ENCODE measurements at regions not wholly inside any gene's neighbourhood (a gene's known extent, or its start where the extent isn't known, plus 50 kb on each side); places are given as distances from the start of the nearest gene placed in this dataset.

GRCh38 chr2:60603533-60604190 lies 50.2 kb upstream of the BCL11A start:
- H3K27ac ChIP-seq (ENCODE audit: low read depth, low read length) = no peak overlapping the region
- no peak overlapping the region for H4K8ac ChIP-seq (ENCODE audit: low read depth, low read length)
- no peak overlapping the region for H4K5ac ChIP-seq (ENCODE audit: low read length)
- no peak overlapping the region for H2BK15ac ChIP-seq (replicated peaks; ENCODE audit: low read depth)
- H3K4me1 ChIP-seq (ENCODE audit: control insufficient read depth, low read depth, low read length) = no peaks in the 10 kb centered on the region
- H3K27me3 ChIP-seq (ENCODE audit: insufficient read depth, low read length, poor library complexity) = no peaks in the 10 kb centered on the region
- no CpG with 5 or more reads among the region's 6 CpGs for WGBS (ENCODE audit: extremely low coverage, insufficient coverage, low lambda C conversion rate)
- H3K4me2 ChIP-seq (ENCODE audit: low read length) = no peak overlapping the region
- no peak overlapping the region for H3K9ac ChIP-seq (ENCODE audit: low read length)
- no peak for DNase-seq
- no peak overlapping the region for H2AK5ac ChIP-seq (ENCODE audit: low read length)
- H3K18ac ChIP-seq (ENCODE audit: low read length) = no peak overlapping the region
- no peak overlapping the region for H3K4ac ChIP-seq (ENCODE audit: low read depth, low read length)
- no peak overlapping the region for H3K4me3 ChIP-seq (ENCODE audit: low read length)
- H3K56ac ChIP-seq (ENCODE audit: low read length) = no peak overlapping the region
- no peak overlapping the region for H2BK5ac ChIP-seq (ENCODE audit: low read length)
- no peak overlapping the region for H3K23ac ChIP-seq (ENCODE audit: low read length)
- H3K36me3 ChIP-seq (ENCODE audit: control insufficient read depth, insufficient read depth, low read length) = no peaks in the 10 kb centered on the region
- no peaks in the 10 kb centered on the region for H3K79me1 ChIP-seq (ENCODE audit: low read length)
- H3K79me2 ChIP-seq (ENCODE audit: control insufficient read depth, insufficient read depth, low read length) = no peaks in the 10 kb centered on the region
- no peak overlapping the region for H2BK120ac ChIP-seq (ENCODE audit: low read depth, low read length)

DNA sequence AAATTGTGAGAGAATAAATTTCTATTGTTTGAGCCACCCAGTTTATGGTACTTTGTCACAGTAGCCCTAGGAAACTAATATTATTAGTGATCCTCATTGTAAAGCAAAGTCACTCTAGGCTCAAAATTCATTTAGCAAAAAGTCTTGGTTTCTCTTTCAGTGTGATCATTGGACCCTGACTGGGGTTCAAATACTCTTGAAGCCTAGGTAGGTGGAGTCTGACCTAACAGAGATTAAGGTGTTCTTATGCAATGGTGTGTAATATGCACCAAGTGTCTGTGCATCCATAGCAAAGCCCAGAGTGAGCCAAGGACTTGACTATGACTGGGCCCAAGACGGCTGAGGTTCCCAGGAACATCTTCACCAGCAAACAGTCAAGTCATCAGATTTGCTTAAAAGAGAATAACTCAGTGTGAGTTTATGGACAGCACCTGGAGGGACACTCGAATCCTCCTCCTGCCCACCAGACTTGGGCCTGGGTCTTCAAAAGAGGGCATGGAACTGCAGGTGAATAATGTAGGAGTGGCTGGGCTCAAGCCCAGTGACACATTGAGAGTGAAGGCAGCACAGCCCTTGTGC lies 51.1 kb upstream of the BCL11A start:
- no peaks in the 10 kb centered on the region for H3K4me1 ChIP-seq (ENCODE audit: control insufficient read depth, low read depth, low read length)
- no peak overlapping the region for H3K4me3 ChIP-seq (ENCODE audit: low read length)
- no peak overlapping the region for H2BK5ac ChIP-seq (ENCODE audit: low read length)
- H2BK15ac ChIP-seq (replicated peaks; ENCODE audit: low read depth) = no peak overlapping the region
- H2BK120ac ChIP-seq (ENCODE audit: low read depth, low read length) = no peak overlapping the region
- no peak overlapping the region for H3K18ac ChIP-seq (ENCODE audit: low read length)
- no peak overlapping the region for H3K23ac ChIP-seq (ENCODE audit: low read length)
- H3K27me3 ChIP-seq (ENCODE audit: insufficient read depth, low read length, poor library complexity) = no peaks in the 10 kb centered on the region
- no peak for DNase-seq
- no peak overlapping the region for H3K9ac ChIP-seq (ENCODE audit: low read length)
- H3K79me2 ChIP-seq (ENCODE audit: control insufficient read depth, insufficient read depth, low read length) = no peaks in the 10 kb centered on the region
- no peak overlapping the region for H3K4me2 ChIP-seq (ENCODE audit: low read length)
- H2AK5ac ChIP-seq (ENCODE audit: low read length) = no peak overlapping the region
- no peak overlapping the region for H4K5ac ChIP-seq (ENCODE audit: low read length)
- no peaks in the 10 kb centered on the region for H3K79me1 ChIP-seq (ENCODE audit: low read length)
- no peak overlapping the region for H3K56ac ChIP-seq (ENCODE audit: low read length)
- no peak overlapping the region for H4K8ac ChIP-seq (ENCODE audit: low read depth, low read length)
- WGBS (ENCODE audit: extremely low coverage, insufficient coverage, low lambda C conversion rate) = no CpG with 5 or more reads among the region's 2 CpGs
- no peak overlapping the region for H3K4ac ChIP-seq (ENCODE audit: low read depth, low read length)
- no peaks in the 10 kb centered on the region for H3K36me3 ChIP-seq (ENCODE audit: control insufficient read depth, insufficient read depth, low read length)
- no peak overlapping the region for H3K27ac ChIP-seq (ENCODE audit: low read depth, low read length)

- H3K79me1 ChIP-seq (ENCODE audit: low read length) = no peaks in the 10 kb centered on the region
- no peak overlapping the region for H2BK120ac ChIP-seq (ENCODE audit: low read depth, low read length)
- no peak overlapping the region for H3K4ac ChIP-seq (ENCODE audit: low read depth, low read length)
- H3K9ac ChIP-seq (ENCODE audit: low read length) = no peak overlapping the region
- H2BK15ac ChIP-seq (replicated peaks; ENCODE audit: low read depth) = no peak overlapping the region
- no peaks in the 10 kb centered on the region for H3K79me2 ChIP-seq (ENCODE audit: control insufficient read depth, insufficient read depth, low read length)
- H3K23ac ChIP-seq (ENCODE audit: low read length) = no peak overlapping the region
- no peak overlapping the region for H3K4me2 ChIP-seq (ENCODE audit: low read length)
- no peaks in the 10 kb centered on the region for H3K36me3 ChIP-seq (ENCODE audit: control insufficient read depth, insufficient read depth, low read length)
- H4K5ac ChIP-seq (ENCODE audit: low read length) = no peak overlapping the region
- no peak overlapping the region for H2AK5ac ChIP-seq (ENCODE audit: low read length)
- no peak overlapping the region for H3K4me3 ChIP-seq (ENCODE audit: low read length)
- no peak overlapping the region for H2BK5ac ChIP-seq (ENCODE audit: low read length)
- no CpG with 5 or more reads among the region's 4 CpGs for WGBS (ENCODE audit: extremely low coverage, insufficient coverage, low lambda C conversion rate)
- H3K27me3 ChIP-seq (ENCODE audit: insufficient read depth, low read length, poor library complexity) = no peaks in the 10 kb centered on the region
- H3K18ac ChIP-seq (ENCODE audit: low read length) = no peak overlapping the region
- H3K4me1 ChIP-seq (ENCODE audit: control insufficient read depth, low read depth, low read length) = no peaks in the 10 kb centered on the region
- H4K8ac ChIP-seq (ENCODE audit: low read depth, low read length) = peak overlapping the region; percentile 13
- H3K56ac ChIP-seq (ENCODE audit: low read length) = no peak overlapping the region
- DNase-seq = no peak
- no peak overlapping the region for H3K27ac ChIP-seq (ENCODE audit: low read depth, low read length)
Measured at GRCh38 chr2:60605866-60606265, 52.4 kb upstream of the BCL11A start.

DNA sequence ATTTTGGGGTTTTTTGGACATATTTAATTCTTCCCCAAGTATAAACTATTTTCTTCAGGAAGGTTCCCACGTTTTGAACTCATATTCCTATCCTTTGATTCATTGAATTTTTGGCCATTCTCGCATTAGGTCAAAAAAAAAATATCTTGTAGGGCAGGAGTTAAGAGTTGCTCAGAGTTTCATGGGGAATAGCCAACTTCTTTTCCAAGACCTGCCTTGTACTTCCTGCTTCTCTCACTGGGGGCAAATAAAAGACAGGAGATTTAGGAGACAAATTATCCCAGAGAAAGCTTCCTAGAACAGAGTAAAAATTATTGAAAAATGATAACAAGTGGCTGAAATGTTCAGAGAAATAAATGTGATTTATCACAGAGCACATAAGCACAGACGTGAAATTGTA lies 55.2 kb upstream of the BCL11A start:
- Histone ChIP-seq H3K4ac (ENCODE audit: low read depth, low read length) (no peak overlapping the region), H4K5ac (ENCODE audit: low read length) (no peak overlapping the region), H3K79me2 (ENCODE audit: control insufficient read depth, insufficient read depth, low read length) (no peaks in the 10 kb centered on the region), H3K36me3 (ENCODE audit: control insufficient read depth, insufficient read depth, low read length) (no peaks in the 10 kb centered on the region), H2AK5ac (ENCODE audit: low read length) (no peak overlapping the region), H3K27ac (ENCODE audit: low read depth, low read length) (no peak overlapping the region), H2BK5ac (ENCODE audit: low read length) (no peak overlapping the region), H3K9ac (ENCODE audit: low read length) (no peak overlapping the region), H3K79me1 (ENCODE audit: low read length) (no peaks in the 10 kb centered on the region), H2BK120ac (ENCODE audit: low read depth, low read length) (no peak overlapping the region), H3K23ac (ENCODE audit: low read length) (no peak overlapping the region), H3K18ac (ENCODE audit: low read length) (no peak overlapping the region), H2BK15ac (replicated peaks; ENCODE audit: low read depth) (no peak overlapping the region), H3K27me3 (ENCODE audit: insufficient read depth, low read length, poor library complexity) (no peaks in the 10 kb centered on the region), H3K56ac (ENCODE audit: low read length) (no peak overlapping the region), H3K4me3 (ENCODE audit: low read length) (no peak overlapping the region), H3K4me2 (ENCODE audit: low read length) (no peak overlapping the region), H4K8ac (ENCODE audit: low read depth, low read length) (no peak overlapping the region), H3K4me1 (ENCODE audit: control insufficient read depth, low read depth, low read length) (no peaks in the 10 kb centered on the region)
- no peak for DNase-seq
- no CpG with 5 or more reads among the region's 3 CpGs for WGBS (ENCODE audit: extremely low coverage, insufficient coverage, low lambda C conversion rate)

GRCh38 chr2:60612033-60612432 lies 58.6 kb upstream of the BCL11A start:
- Histone ChIP-seq H3K4me1 (ENCODE audit: control insufficient read depth, low read depth, low read length) (no peaks in the 10 kb centered on the region), H3K27ac (ENCODE audit: low read depth, low read length) (no peak overlapping the region), H3K79me1 (ENCODE audit: low read length) (no peaks in the 10 kb centered on the region), H3K27me3 (ENCODE audit: insufficient read depth, low read length, poor library complexity) (no peaks in the 10 kb centered on the region), H3K23ac (ENCODE audit: low read length) (no peak overlapping the region), H3K9ac (ENCODE audit: low read length) (no peak overlapping the region), H2BK120ac (ENCODE audit: low read depth, low read length) (no peak overlapping the region), H4K8ac (ENCODE audit: low read depth, low read length) (no peak overlapping the region), H3K4me2 (ENCODE audit: low read length) (no peak overlapping the region), H3K56ac (ENCODE audit: low read length) (no peak overlapping the region), H2AK5ac (ENCODE audit: low read length) (no peak overlapping the region), H3K18ac (ENCODE audit: low read length) (no peak overlapping the region), H2BK5ac (ENCODE audit: low read length) (no peak overlapping the region), H3K79me2 (ENCODE audit: control insufficient read depth, insufficient read depth, low read length) (no peaks in the 10 kb centered on the region), H4K5ac (ENCODE audit: low read length) (no peak overlapping the region), H3K36me3 (ENCODE audit: control insufficient read depth, insufficient read depth, low read length) (no peaks in the 10 kb centered on the region), H2BK15ac (replicated peaks; ENCODE audit: low read depth) (no peak overlapping the region), H3K4ac (ENCODE audit: low read depth, low read length) (no peak overlapping the region), H3K4me3 (ENCODE audit: low read length) (no peak overlapping the region)
- WGBS (ENCODE audit: extremely low coverage, insufficient coverage, low lambda C conversion rate) = no CpG with 5 or more reads among the region's 3 CpGs
- no peak for DNase-seq

GRCh38 chr2:60614319-60614718 lies 60.9 kb upstream of the BCL11A start:
- no CpG with 5 or more reads among the region's 6 CpGs for WGBS (ENCODE audit: extremely low coverage, insufficient coverage, low lambda C conversion rate)

More at GRCh38 chr2:60614319-60614718, 60.9 kb upstream of the BCL11A start:
- no peak overlapping the region for H3K23ac ChIP-seq (ENCODE audit: low read length)
- H3K79me1 ChIP-seq (ENCODE audit: low read length) = no peaks in the 10 kb centered on the region
- H3K4ac ChIP-seq (ENCODE audit: low read depth, low read length) = no peak overlapping the region
- H3K27ac ChIP-seq (ENCODE audit: low read depth, low read length) = no peak overlapping the region
- no peak overlapping the region for H2BK15ac ChIP-seq (replicated peaks; ENCODE audit: low read depth)
- H2BK5ac ChIP-seq (ENCODE audit: low read length) = no peak overlapping the region
- no peak overlapping the region for H4K8ac ChIP-seq (ENCODE audit: low read depth, low read length)
- H3K79me2 ChIP-seq (ENCODE audit: control insufficient read depth, insufficient read depth, low read length) = no peaks in the 10 kb centered on the region
- no peak overlapping the region for H3K18ac ChIP-seq (ENCODE audit: low read length)
- no peak overlapping the region for H3K4me3 ChIP-seq (ENCODE audit: low read length)
- no peak overlapping the region for H2BK120ac ChIP-seq (ENCODE audit: low read depth, low read length)
- no peaks in the 10 kb centered on the region for H3K36me3 ChIP-seq (ENCODE audit: control insufficient read depth, insufficient read depth, low read length)
- no peak overlapping the region for H3K56ac ChIP-seq (ENCODE audit: low read length)
- no peaks in the 10 kb centered on the region for H3K4me1 ChIP-seq (ENCODE audit: control insufficient read depth, low read depth, low read length)
- H2AK5ac ChIP-seq (ENCODE audit: low read length) = no peak overlapping the region
- H3K27me3 ChIP-seq (ENCODE audit: insufficient read depth, low read length, poor library complexity) = no peaks in the 10 kb centered on the region
- no peak overlapping the region for H4K5ac ChIP-seq (ENCODE audit: low read length)
- peak; percentile 3 for DNase-seq
- no peak overlapping the region for H3K4me2 ChIP-seq (ENCODE audit: low read length)
- H3K9ac ChIP-seq (ENCODE audit: low read length) = no peak overlapping the region

Measured in mesendoderm (in vitro differentiated cells).